HCT116 (cell line): ENCODE measurements at regions not wholly inside any gene's neighbourhood (a gene's known extent, or its start where the extent isn't known, plus 50 kb on each side); places are given as distances from the start of the nearest gene placed in this dataset.

Source experiments
- CTCF ChIP-seq, 3 experiments: fragments of 200-600 bp in 1 of 3; sonication (generic) in 1 of 3; IDR thresholded peaks in 2 of 3; conservative IDR thresholded peaks in 1 of 3; 2 replicates each; pipeline ENCODE4 v1.5.1; 2012 to 2017; ENCODE audit warnings: low read depth in 2 of 3, low read length in 2 of 3, antibody characterized with exemption in 1 of 3, borderline replicate concordance in 1 of 3, control low read depth in 1 of 3, mild to moderate bottlenecking in 1 of 3, mixed read lengths in 1 of 3, mixed run types in 1 of 3, moderate library complexity in 1 of 3; ENCODE audit not compliant: insufficient read depth in 1 of 3
- YY1 ChIP-seq: IDR thresholded peaks from 2 replicates; pipeline ENCODE4 v1.6.1; 2011; ENCODE audit warnings: low read length, low read depth, moderate library complexity, mild to moderate bottlenecking; ENCODE audit not compliant: insufficient replicate concordance; ENCODE audit errors: extremely low read depth

- TF ChIP-seq YY1 (no peak), CTCF (IDR thresholded peaks at IDR 0.05 in 2 of 3, conservative IDR thresholded peaks at IDR 0.05 in 1 of 3; ENCODE audit: borderline replicate concordance in 1 of 3, insufficient read depth in 1 of 3, low read depth in 2 of 3, low read length in 2 of 3) (no peak)
Observed at GRCh38 chr5:14996997-14997396, 125.4 kb upstream of the ANKH start.
